ENCODE measurements at regions not wholly inside any gene's neighbourhood (a gene's known extent, or its start where the extent isn't known, plus 50 kb on each side); places are given as distances from the start of the nearest gene placed in this dataset.

GRCh38 chr15:85920956-85921355 is 126.2 kb upstream of the KLHL25 start:
- Histone ChIP-seq H3K79me2 (ENCODE audit: insufficient read depth, low read length) (no peaks in the 10 kb centered on the region), H3F3A (ENCODE audit: low read depth) (no peaks in the 10 kb centered on the region), H3K9me2 (replicated peaks; ENCODE audit: low read depth, low read length) (no peaks in the 10 kb centered on the region), H3K27me3 (ENCODE audit: insufficient read depth, low read length, poor library complexity, severe bottlenecking) (no peaks in the 10 kb centered on the region), H3K9me3 (ENCODE audit: insufficient read depth, low read depth, low read length) (no peaks in the 10 kb centered on the region), H3K4me2 (ENCODE audit: low read depth, low read length, poor library complexity, severe bottlenecking) (no peak overlapping the region), H3K4me1 (ENCODE audit: insufficient read depth, low read length, poor library complexity, severe bottlenecking) (no peaks in the 10 kb centered on the region), H4K20me1 (ENCODE audit: insufficient read depth, low read length, poor library complexity, severe bottlenecking) (no peaks in the 10 kb centered on the region), H3K4me3 (ENCODE audit: low read length, poor library complexity, severe bottlenecking) (no peak overlapping the region), H2AFZ (ENCODE audit: low read length) (no peak overlapping the region), H3K36me3 (ENCODE audit: insufficient read depth, low read length) (no peaks in the 10 kb centered on the region), H3K9ac (ENCODE audit: low read depth, low read length, poor library complexity, severe bottlenecking) (no peak overlapping the region)
- TF ChIP-seq CTCF (conservative IDR thresholded peaks at IDR 0.05; ENCODE audit: low read length): no peak
- no peak for TF ChIP-seq EZH2phosphoT487 (IDR thresholded peaks at IDR 0.05; ENCODE audit: borderline replicate concordance)

- Histone ChIP-seq H3K4me1 (ENCODE audit: insufficient read depth, low read length, poor library complexity, severe bottlenecking) (no peaks in the 10 kb centered on the region), H3K9me3 (ENCODE audit: insufficient read depth, low read depth, low read length) (no peaks in the 10 kb centered on the region), H2AFZ (ENCODE audit: low read length) (no peak overlapping the region), H3F3A (ENCODE audit: low read depth) (no peaks in the 10 kb centered on the region), H3K79me2 (ENCODE audit: insufficient read depth, low read length) (no peaks in the 10 kb centered on the region), H3K4me3 (ENCODE audit: low read length, poor library complexity, severe bottlenecking) (no peak overlapping the region), H3K9me2 (replicated peaks; ENCODE audit: low read depth, low read length) (no peaks in the 10 kb centered on the region), H3K9ac (ENCODE audit: low read depth, low read length, poor library complexity, severe bottlenecking) (no peak overlapping the region), H3K4me2 (ENCODE audit: low read depth, low read length, poor library complexity, severe bottlenecking) (no peak overlapping the region), H3K36me3 (ENCODE audit: insufficient read depth, low read length) (no peaks in the 10 kb centered on the region), H4K20me1 (ENCODE audit: insufficient read depth, low read length, poor library complexity, severe bottlenecking) (no peaks in the 10 kb centered on the region), H3K27me3 (ENCODE audit: insufficient read depth, low read length, poor library complexity, severe bottlenecking) (no peaks in the 10 kb centered on the region)
- TF ChIP-seq EZH2phosphoT487 (IDR thresholded peaks at IDR 0.05; ENCODE audit: borderline replicate concordance): no peak
- no peak for TF ChIP-seq CTCF (conservative IDR thresholded peaks at IDR 0.05; ENCODE audit: low read length)
These were observed 129.4 kb upstream of the KLHL25 start for GRCh38 chr15:85924088-85924487.

GRCh38 chr15:85925649-85926237 is 131.0 kb upstream of the KLHL25 start:
- Histone ChIP-seq H3K9me3 (ENCODE audit: insufficient read depth, low read depth, low read length) (no peaks in the 10 kb centered on the region), H3K9me2 (replicated peaks; ENCODE audit: low read depth, low read length) (no peaks in the 10 kb centered on the region), H3K27me3 (ENCODE audit: insufficient read depth, low read length, poor library complexity, severe bottlenecking) (no peaks in the 10 kb centered on the region), H3K36me3 (ENCODE audit: insufficient read depth, low read length) (no peaks in the 10 kb centered on the region), H3K9ac (ENCODE audit: low read depth, low read length, poor library complexity, severe bottlenecking) (no peak overlapping the region), H3F3A (ENCODE audit: low read depth) (no peaks in the 10 kb centered on the region), H3K79me2 (ENCODE audit: insufficient read depth, low read length) (no peaks in the 10 kb centered on the region), H3K4me1 (ENCODE audit: insufficient read depth, low read length, poor library complexity, severe bottlenecking) (no peaks in the 10 kb centered on the region), H3K4me2 (ENCODE audit: low read depth, low read length, poor library complexity, severe bottlenecking) (no peak overlapping the region), H2AFZ (ENCODE audit: low read length) (no peak overlapping the region), H3K4me3 (ENCODE audit: low read length, poor library complexity, severe bottlenecking) (no peak overlapping the region), H4K20me1 (ENCODE audit: insufficient read depth, low read length, poor library complexity, severe bottlenecking) (no peaks in the 10 kb centered on the region)
- TF ChIP-seq CTCF (conservative IDR thresholded peaks at IDR 0.05; ENCODE audit: low read length) (no peak), EZH2phosphoT487 (IDR thresholded peaks at IDR 0.05; ENCODE audit: borderline replicate concordance) (no peak)

Data from Loucy (cell line).